ENCODE measurements at regions not wholly inside any gene's neighbourhood (a gene's known extent, or its start where the extent isn't known, plus 50 kb on each side); places are given as distances from the start of the nearest gene placed in this dataset.

DNA sequence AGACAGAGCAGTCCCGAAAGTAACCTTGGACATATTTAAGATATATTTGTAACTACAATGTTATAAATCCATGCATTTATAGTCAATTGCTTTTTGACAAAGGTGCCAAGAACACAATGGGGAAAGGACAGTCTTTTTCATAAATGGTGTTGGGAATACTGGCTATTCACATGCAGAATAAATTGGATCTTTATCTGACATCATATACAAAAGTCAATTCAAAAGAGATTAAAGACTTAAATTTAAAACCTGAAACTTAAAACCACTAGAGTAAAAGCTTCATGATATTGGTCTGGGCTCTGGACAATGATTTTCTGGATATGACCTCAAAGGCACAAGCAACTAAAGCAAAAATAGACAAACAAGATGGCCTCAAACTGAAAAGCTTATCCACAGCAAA lies 950.7 kb upstream of the TYRP1 start:
- Mint-ChIP-seq H3K27ac (no peak overlapping the region), H3K4me3 (no peak overlapping the region), H3K36me3 (peaks cover 7% of the 10 kb centered on the region), H3K4me1 (no peaks in the 10 kb centered on the region), H3K27me3 (ENCODE audit: low read depth in 2 of 2) (no peaks in the 10 kb centered on the region), H3K9me3 (peaks cover 12 to 17% of the 10 kb centered on the region in 2 donors)
- Histone ChIP-seq H3K4me1 (ENCODE audit: control insufficient read depth, insufficient read depth, low read length) (no peaks in the 10 kb centered on the region), H3K36me3 (ENCODE audit: control insufficient read depth, insufficient read depth, low read length) (no peaks in the 10 kb centered on the region), H3K27ac (ENCODE audit: low read length) (no peak overlapping the region), H3K9me3 (ENCODE audit: control insufficient read depth, insufficient read depth, low read length) (no peaks in the 10 kb centered on the region), H3K4me3 (ENCODE audit: low read length) (no peak overlapping the region), H3K27me3 (ENCODE audit: control insufficient read depth, insufficient read depth, low read length) (no peaks in the 10 kb centered on the region)
- DNase-seq (no peak), ATAC-seq (no peak)
- WGBS (ENCODE audit: insufficient coverage): no CpG with 5 or more reads among the region's 1 CpG
- TF ChIP-seq, protein P1, sequence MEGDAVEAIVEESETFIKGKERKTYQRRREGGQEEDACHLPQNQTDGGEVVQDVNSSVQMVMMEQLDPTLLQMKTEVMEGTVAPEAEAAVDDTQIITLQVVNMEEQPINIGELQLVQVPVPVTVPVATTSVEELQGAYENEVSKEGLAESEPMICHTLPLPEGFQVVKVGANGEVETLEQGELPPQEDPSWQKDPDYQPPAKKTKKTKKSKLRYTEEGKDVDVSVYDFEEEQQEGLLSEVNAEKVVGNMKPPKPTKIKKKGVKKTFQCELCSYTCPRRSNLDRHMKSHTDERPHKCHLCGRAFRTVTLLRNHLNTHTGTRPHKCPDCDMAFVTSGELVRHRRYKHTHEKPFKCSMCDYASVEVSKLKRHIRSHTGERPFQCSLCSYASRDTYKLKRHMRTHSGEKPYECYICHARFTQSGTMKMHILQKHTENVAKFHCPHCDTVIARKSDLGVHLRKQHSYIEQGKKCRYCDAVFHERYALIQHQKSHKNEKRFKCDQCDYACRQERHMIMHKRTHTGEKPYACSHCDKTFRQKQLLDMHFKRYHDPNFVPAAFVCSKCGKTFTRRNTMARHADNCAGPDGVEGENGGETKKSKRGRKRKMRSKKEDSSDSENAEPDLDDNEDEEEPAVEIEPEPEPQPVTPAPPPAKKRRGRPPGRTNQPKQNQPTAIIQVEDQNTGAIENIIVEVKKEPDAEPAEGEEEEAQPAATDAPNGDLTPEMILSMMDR (IDR thresholded peaks at IDR 0.05): no peak
- intact Hi-C loops (cut with micrococcal nuclease): no loop called here

DNA sequence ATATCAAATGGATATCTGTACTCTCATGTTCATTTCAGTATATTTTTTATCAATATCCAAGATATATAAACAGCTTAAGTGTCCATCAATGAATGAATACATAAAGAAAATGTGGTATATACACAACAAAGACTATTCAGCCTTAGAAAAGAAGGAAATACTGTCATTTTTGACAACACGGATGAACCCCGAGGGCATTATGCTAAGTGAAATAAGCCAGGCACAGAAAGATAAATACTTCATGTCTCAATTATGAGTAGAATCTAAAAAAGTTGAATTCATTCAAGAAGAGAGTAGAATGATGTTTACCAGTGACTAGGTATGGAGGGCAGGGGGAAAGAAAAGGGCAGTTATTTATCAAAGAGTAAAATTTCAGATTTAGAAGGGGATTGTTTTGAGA lies 949.8 kb upstream of the TYRP1 start:
- H3K4me1 ChIP-seq (ENCODE audit: control insufficient read depth, insufficient read depth, low read length): no peaks in the 10 kb centered on the region
- no peaks in the 10 kb centered on the region for H3K27me3 ChIP-seq (ENCODE audit: control insufficient read depth, insufficient read depth, low read length)
- H3K4me3 ChIP-seq (ENCODE audit: low read length): no peak overlapping the region
- Mint-ChIP-seq H3K27me3 (ENCODE audit: low read depth in 2 of 2) (no peaks in the 10 kb centered on the region), H3K4me3 (no peak overlapping the region), H3K4me1 (no peaks in the 10 kb centered on the region), H3K9me3 (peaks cover 15 to 17% of the 10 kb centered on the region in 2 donors), H3K27ac (no peak overlapping the region), H3K36me3 (peaks cover 7% of the 10 kb centered on the region)
- 100% methylated on average over 2 of the region's 2 CpGs for WGBS (ENCODE audit: insufficient coverage)
- DNase-seq (no peak), ATAC-seq (no peak)
- no peak overlapping the region for H3K27ac ChIP-seq (ENCODE audit: low read length)
- H3K36me3 ChIP-seq (ENCODE audit: control insufficient read depth, insufficient read depth, low read length): no peaks in the 10 kb centered on the region
- H3K9me3 ChIP-seq (ENCODE audit: control insufficient read depth, insufficient read depth, low read length): no peaks in the 10 kb centered on the region
- TF ChIP-seq, protein P1 (IDR thresholded peaks at IDR 0.05): no peak
- intact Hi-C loops (cut with micrococcal nuclease): no loop called here

DNA sequence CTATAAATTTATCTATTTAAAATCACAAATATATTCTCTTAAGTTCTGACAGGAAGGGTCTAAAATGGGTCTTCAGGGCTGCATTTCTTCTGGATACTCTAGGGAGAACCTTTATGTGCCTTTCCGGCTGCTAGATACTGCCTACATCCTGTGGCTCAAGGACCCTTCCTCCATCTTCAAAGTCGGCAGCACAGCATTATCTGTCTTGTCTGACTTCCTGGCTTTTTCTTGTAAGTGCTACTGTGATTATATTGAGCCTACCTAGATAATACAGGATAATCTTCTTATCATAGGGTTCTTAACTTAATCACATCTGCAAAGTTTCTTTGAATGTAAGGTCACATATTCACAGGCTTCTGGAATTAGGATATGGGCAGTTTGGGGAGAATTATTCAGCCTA lies 943.8 kb upstream of the TYRP1 start:
- DNase-seq: no peak
- H3K36me3 Mint-ChIP-seq: peaks cover 5% of the 10 kb centered on the region
- no peak overlapping the region for H3K4me3 Mint-ChIP-seq
- H3K27me3 Mint-ChIP-seq (ENCODE audit: low read depth in 2 of 2): no peaks in the 10 kb centered on the region
- H3K4me1 Mint-ChIP-seq: no peaks in the 10 kb centered on the region
- H3K9me3 Mint-ChIP-seq: peaks cover 10 to 13% of the 10 kb centered on the region in 2 donors
- WGBS (ENCODE audit: insufficient coverage): 52% methylated on average over 2 of the region's 2 CpGs
- TF ChIP-seq, protein P1 (IDR thresholded peaks at IDR 0.05): no peak
- no peaks in the 10 kb centered on the region for H3K27me3 ChIP-seq (ENCODE audit: control insufficient read depth, insufficient read depth, low read length)
- intact Hi-C loops (cut with micrococcal nuclease): no loop called here
- H3K27ac Mint-ChIP-seq: no peak overlapping the region
- no peaks in the 10 kb centered on the region for H3K9me3 ChIP-seq (ENCODE audit: control insufficient read depth, insufficient read depth, low read length)
- no peak for ATAC-seq
- no peak overlapping the region for H3K27ac ChIP-seq (ENCODE audit: low read length)
- no peak overlapping the region for H3K4me3 ChIP-seq (ENCODE audit: low read length)
- H3K36me3 ChIP-seq (ENCODE audit: control insufficient read depth, insufficient read depth, low read length): no peaks in the 10 kb centered on the region
- H3K4me1 ChIP-seq (ENCODE audit: control insufficient read depth, insufficient read depth, low read length): no peaks in the 10 kb centered on the region

DNA sequence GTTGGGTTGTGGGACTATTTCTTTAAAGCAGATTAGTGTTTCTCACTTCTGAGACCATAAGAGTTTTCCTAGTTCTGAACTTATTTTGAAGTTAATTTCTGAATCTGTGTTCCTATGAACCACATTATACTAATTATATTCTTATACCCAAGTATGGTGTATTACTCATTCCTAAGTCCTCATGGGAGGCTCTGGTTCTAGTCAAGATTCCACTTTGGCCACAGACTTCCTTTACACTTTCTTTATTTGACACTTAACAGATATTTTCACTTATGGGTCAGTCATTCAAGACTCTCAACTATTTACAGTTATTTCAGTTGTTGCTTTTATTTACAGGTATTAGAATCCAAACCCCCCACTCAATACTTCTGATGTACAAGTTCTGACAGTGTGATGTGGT lies 937.2 kb upstream of the TYRP1 start:
- DNase-seq (no peak), ATAC-seq (no peak)
- Histone ChIP-seq H3K4me1 (ENCODE audit: control insufficient read depth, insufficient read depth, low read length) (no peaks in the 10 kb centered on the region), H3K27me3 (ENCODE audit: control insufficient read depth, insufficient read depth, low read length) (no peaks in the 10 kb centered on the region), H3K4me3 (ENCODE audit: low read length) (no peak overlapping the region), H3K27ac (ENCODE audit: low read length) (no peak overlapping the region), H3K9me3 (ENCODE audit: control insufficient read depth, insufficient read depth, low read length) (peaks cover 6% of the 10 kb centered on the region), H3K36me3 (ENCODE audit: control insufficient read depth, insufficient read depth, low read length) (no peaks in the 10 kb centered on the region)
- Mint-ChIP-seq H3K9me3 (peaks cover 6 to 13% of the 10 kb centered on the region in 2 donors), H3K27ac (no peak overlapping the region), H3K4me3 (no peak overlapping the region), H3K4me1 (no peaks in the 10 kb centered on the region), H3K36me3 (peaks cover 12% of the 10 kb centered on the region), H3K27me3 (ENCODE audit: low read depth in 2 of 2) (no peaks in the 10 kb centered on the region)
- intact Hi-C loops (cut with micrococcal nuclease): no loop called here
- TF ChIP-seq, protein P1 (IDR thresholded peaks at IDR 0.05): no peak
